Coronary artery (tissue), 2 donors: ENCODE measurements at regions not wholly inside any gene's neighbourhood (a gene's known extent, or its start where the extent isn't known, plus 50 kb on each side); places are given as distances from the start of the nearest gene placed in this dataset.
A peak's percentile ranks its signal among the peaks of the same experiment; 100 is the strongest.
"Not testable (repeated sequence)": the region's sequence is repeated elsewhere in the genome, so short reads cannot be mapped to it uniquely, and the experiment has no call there.

Experiments
- DNase-seq: peaks from one replicate; pipeline ENCODE4 v3.0.0-alpha.2; 2017; ENCODE audit warnings: low spot score
- H3K27ac ChIP-seq, 2 donors: fragments of 200-600 bp; sonication (generic); one replicate each; pipeline ENCODE4 v1.5.1; 2016 to 2019
- H3K4me3 ChIP-seq: fragments of 200-600 bp; sonication (generic); 2 replicates; pipeline ENCODE4 v1.5.1; 2016; ENCODE audit warnings: mild to moderate bottlenecking, moderate library complexity
- TF ChIP-seq, protein P1 (sequence below): fragments of 200-600 bp; sonication (generic); IDR thresholded peaks from one replicate; pipeline ENCODE4 v1.5.1; 2019; ENCODE audit warnings: antibody characterized with exemption

DNA sequence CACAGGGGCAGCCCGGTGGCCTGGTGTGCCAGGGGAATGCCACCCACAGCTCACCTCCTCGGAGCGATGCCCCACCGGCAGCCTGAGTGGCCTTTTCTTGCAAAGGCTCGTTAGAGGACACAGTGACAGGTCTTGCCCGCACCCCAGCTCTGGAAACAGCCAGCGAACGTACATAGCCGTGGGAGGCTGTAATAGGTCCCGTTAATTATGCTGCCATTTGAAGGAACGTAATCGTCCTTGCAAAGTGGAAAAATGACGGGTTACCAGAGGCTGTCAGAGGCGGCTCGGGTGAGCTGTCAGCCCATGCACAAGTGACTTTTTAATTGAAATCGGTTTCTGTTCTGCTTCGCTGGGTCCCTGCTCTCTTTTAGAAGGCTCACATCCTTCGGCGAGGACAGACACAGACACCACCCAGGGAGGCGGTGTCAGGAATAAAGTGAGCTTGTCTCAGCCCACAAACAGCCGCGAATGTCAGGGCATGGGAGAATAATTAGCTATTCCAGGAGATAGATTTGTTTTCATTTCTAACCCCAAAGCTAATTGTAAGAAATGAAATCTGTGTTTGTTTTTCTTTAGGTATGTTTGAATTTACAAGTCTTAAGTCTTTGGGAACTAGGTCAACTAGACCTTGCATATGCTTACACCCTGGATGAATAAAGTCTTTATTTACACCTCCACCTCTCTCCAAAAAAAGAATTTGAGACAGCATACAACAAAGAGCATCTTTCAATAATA, 77.2 kb upstream of the RFLNA start:
- no peak overlapping the region for H3K27ac ChIP-seq
- TF ChIP-seq, protein P1, sequence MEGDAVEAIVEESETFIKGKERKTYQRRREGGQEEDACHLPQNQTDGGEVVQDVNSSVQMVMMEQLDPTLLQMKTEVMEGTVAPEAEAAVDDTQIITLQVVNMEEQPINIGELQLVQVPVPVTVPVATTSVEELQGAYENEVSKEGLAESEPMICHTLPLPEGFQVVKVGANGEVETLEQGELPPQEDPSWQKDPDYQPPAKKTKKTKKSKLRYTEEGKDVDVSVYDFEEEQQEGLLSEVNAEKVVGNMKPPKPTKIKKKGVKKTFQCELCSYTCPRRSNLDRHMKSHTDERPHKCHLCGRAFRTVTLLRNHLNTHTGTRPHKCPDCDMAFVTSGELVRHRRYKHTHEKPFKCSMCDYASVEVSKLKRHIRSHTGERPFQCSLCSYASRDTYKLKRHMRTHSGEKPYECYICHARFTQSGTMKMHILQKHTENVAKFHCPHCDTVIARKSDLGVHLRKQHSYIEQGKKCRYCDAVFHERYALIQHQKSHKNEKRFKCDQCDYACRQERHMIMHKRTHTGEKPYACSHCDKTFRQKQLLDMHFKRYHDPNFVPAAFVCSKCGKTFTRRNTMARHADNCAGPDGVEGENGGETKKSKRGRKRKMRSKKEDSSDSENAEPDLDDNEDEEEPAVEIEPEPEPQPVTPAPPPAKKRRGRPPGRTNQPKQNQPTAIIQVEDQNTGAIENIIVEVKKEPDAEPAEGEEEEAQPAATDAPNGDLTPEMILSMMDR: no peak
- peak overlapping the region; percentile 28 for H3K4me3 ChIP-seq
- no peak for DNase-seq

- H3K4me3 ChIP-seq: no peak overlapping the region
Observed at GRCh38 chr12:124218243-124218560, 76.7 kb upstream of the RFLNA start.

GRCh38 chr12:124218650-124219049, 76.2 kb upstream of the RFLNA start:
- DNase-seq, H3K27ac ChIP-seq, H3K4me3 ChIP-seq: not testable (repeated sequence)

More at GRCh38 chr12:124218243-124218560, 76.7 kb upstream of the RFLNA start:
- TF ChIP-seq, protein P1: no peak
- DNase-seq: no peak
- H3K27ac ChIP-seq: no peak overlapping the region

GRCh38 chr12:124222368-124223245, 72.3 kb upstream of the RFLNA start:
- no peak for DNase-seq
- Histone ChIP-seq H3K27ac (no peak overlapping the region), H3K4me3 (no peak overlapping the region)
- TF ChIP-seq, protein P1: no peak

DNA sequence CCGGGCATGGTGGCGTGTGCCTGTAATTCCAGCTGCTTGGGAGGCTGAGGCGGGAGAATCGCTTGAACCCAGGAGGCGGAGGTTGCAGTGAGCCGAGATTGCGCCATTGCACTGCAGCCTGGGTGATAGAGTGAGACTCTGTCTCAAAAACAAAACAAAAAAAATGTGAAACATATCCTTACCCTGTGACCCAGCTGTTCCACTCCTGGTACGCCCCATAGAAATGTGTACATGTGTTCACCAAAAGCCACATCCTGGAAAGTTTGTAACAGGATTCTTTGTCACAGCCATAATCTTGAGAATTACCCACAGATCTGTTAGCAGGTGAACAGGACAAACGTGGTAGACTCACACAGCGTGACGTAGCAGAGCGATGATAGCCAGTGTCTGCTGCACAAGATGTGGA, 71.2 kb upstream of the RFLNA start:
- not testable (repeated sequence) for DNase-seq, H3K27ac ChIP-seq, H3K4me3 ChIP-seq

GRCh38 chr12:124224535-124225110, 70.3 kb upstream of the RFLNA start:
- no peak overlapping the region for H3K27ac ChIP-seq
- TF ChIP-seq, protein P1: no peak
- H3K4me3 ChIP-seq: no peak overlapping the region
- no peak for DNase-seq

DNA sequence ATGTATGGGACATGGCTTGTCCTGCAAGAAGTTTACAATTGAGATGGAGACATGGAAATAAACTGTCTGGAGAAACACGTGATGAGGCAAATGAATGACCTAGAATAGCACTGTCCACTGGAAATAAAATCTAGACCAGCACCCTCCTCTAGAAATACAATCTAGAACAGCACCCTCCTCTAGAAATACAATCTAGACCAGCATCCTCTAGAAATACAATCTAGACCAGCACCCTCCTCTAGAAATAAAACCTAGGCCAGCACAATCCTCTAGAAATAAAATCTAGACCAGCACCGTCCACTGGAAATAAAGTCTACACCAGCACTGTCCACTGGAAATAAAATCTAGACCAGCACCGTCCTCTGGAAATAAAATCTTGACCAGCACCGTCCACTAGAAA, 69.2 kb upstream of the RFLNA start:
- Histone ChIP-seq H3K27ac (no peak overlapping the region), H3K4me3 (no peak overlapping the region)
- no peak for DNase-seq
- TF ChIP-seq, protein P1: no peak
